ENCODE measurements at regions not wholly inside any gene's neighbourhood (a gene's known extent, or its start where the extent isn't known, plus 50 kb on each side); places are given as distances from the start of the nearest gene placed in this dataset.

GRCh38 chr18:29418136-29418535, 1241.2 kb upstream of the CDH2 start:
- no peaks in the 10 kb centered on the region for H3K79me2 ChIP-seq (ENCODE audit: insufficient read depth, low read length)
- no peaks in the 10 kb centered on the region for H3K4me1 ChIP-seq (ENCODE audit: insufficient read depth, low read length)
- no peaks in the 10 kb centered on the region for H4K20me1 ChIP-seq (ENCODE audit: insufficient read depth, low read length)
- TF ChIP-seq CTCF (IDR thresholded peaks at IDR 0.05; ENCODE audit: borderline replicate concordance, extremely low read depth, low read length, poor library complexity, severe bottlenecking), result no peak
- TF ChIP-seq EZH2 (IDR thresholded peaks at IDR 0.05; ENCODE audit: borderline replicate concordance, low read depth, low read length, severe bottlenecking), result no peak
- DNase-seq (no peak), ATAC-seq (ENCODE audit: insufficient read depth, low read depth) (no peak)
- no peaks in the 10 kb centered on the region for H3K36me3 ChIP-seq (ENCODE audit: insufficient read depth, low read length)
- no peak overlapping the region for H3K4me3 ChIP-seq (ENCODE audit: low read depth in 1 of 2, low read length in 2 of 2)
- H3K27ac ChIP-seq (ENCODE audit: low read length), result no peak overlapping the region
- H3K9ac ChIP-seq (ENCODE audit: low read depth, low read length), result no peak overlapping the region
- H3K9me3 ChIP-seq (ENCODE audit: insufficient read depth, low read length, severe bottlenecking), result peaks cover 18% of the 10 kb centered on the region
- no peaks in the 10 kb centered on the region for H3K27me3 ChIP-seq (ENCODE audit: insufficient read depth, low read length, poor library complexity)
- H3K4me2 ChIP-seq (ENCODE audit: insufficient read depth, low read length), result no peak overlapping the region
- H2AFZ ChIP-seq (ENCODE audit: low read depth, low read length), result no peak overlapping the region

GRCh38 chr18:29406996-29407395, 1230.1 kb upstream of the CDH2 start:
- H3K27me3 ChIP-seq (ENCODE audit: insufficient read depth, low read length, poor library complexity), result no peaks in the 10 kb centered on the region
- TF ChIP-seq CTCF (IDR thresholded peaks at IDR 0.05; ENCODE audit: borderline replicate concordance, extremely low read depth, low read length, poor library complexity, severe bottlenecking) (no peak), EZH2 (IDR thresholded peaks at IDR 0.05; ENCODE audit: borderline replicate concordance, low read depth, low read length, severe bottlenecking) (no peak)
- DNase-seq, result no peak
- H3K9me3 ChIP-seq (ENCODE audit: insufficient read depth, low read length, severe bottlenecking), result no peaks in the 10 kb centered on the region
- H4K20me1 ChIP-seq (ENCODE audit: insufficient read depth, low read length), result no peaks in the 10 kb centered on the region
- no peak for ATAC-seq (ENCODE audit: insufficient read depth, low read depth)
- H3K36me3 ChIP-seq (ENCODE audit: insufficient read depth, low read length), result no peaks in the 10 kb centered on the region
- H3K4me2 ChIP-seq (ENCODE audit: insufficient read depth, low read length), result no peak overlapping the region
- H3K27ac ChIP-seq (ENCODE audit: low read length), result no peak overlapping the region
- no peaks in the 10 kb centered on the region for H3K79me2 ChIP-seq (ENCODE audit: insufficient read depth, low read length)
- no peak overlapping the region for H3K4me3 ChIP-seq (ENCODE audit: low read depth in 1 of 2, low read length in 2 of 2)
- no peak overlapping the region for H3K9ac ChIP-seq (ENCODE audit: low read depth, low read length)
- H3K4me1 ChIP-seq (ENCODE audit: insufficient read depth, low read length), result no peaks in the 10 kb centered on the region
- no peak overlapping the region for H2AFZ ChIP-seq (ENCODE audit: low read depth, low read length)

GRCh38 chr18:29397536-29397935, 1220.6 kb upstream of the CDH2 start:
- TF ChIP-seq CTCF (IDR thresholded peaks at IDR 0.05; ENCODE audit: borderline replicate concordance, extremely low read depth, low read length, poor library complexity, severe bottlenecking), result no peak
- no peak for TF ChIP-seq EZH2 (IDR thresholded peaks at IDR 0.05; ENCODE audit: borderline replicate concordance, low read depth, low read length, severe bottlenecking)

More at GRCh38 chr18:29397536-29397935, 1220.6 kb upstream of the CDH2 start:
- ATAC-seq (ENCODE audit: insufficient read depth, low read depth), result no peak
- Histone ChIP-seq H3K27ac (ENCODE audit: low read length) (no peak overlapping the region), H3K4me1 (ENCODE audit: insufficient read depth, low read length) (no peaks in the 10 kb centered on the region), H3K4me3 (ENCODE audit: low read depth in 1 of 2, low read length in 2 of 2) (no peak overlapping the region), H3K9ac (ENCODE audit: low read depth, low read length) (no peak overlapping the region), H3K9me3 (ENCODE audit: insufficient read depth, low read length, severe bottlenecking) (peaks cover 3% of the 10 kb centered on the region), H4K20me1 (ENCODE audit: insufficient read depth, low read length) (no peaks in the 10 kb centered on the region), H2AFZ (ENCODE audit: low read depth, low read length) (no peak overlapping the region), H3K4me2 (ENCODE audit: insufficient read depth, low read length) (no peak overlapping the region), H3K79me2 (ENCODE audit: insufficient read depth, low read length) (no peaks in the 10 kb centered on the region), H3K27me3 (ENCODE audit: insufficient read depth, low read length, poor library complexity) (no peaks in the 10 kb centered on the region), H3K36me3 (ENCODE audit: insufficient read depth, low read length) (no peaks in the 10 kb centered on the region)
- no peak for DNase-seq
